K562 (cell line): ENCODE measurements at regions not wholly inside any gene's neighbourhood (a gene's known extent, or its start where the extent isn't known, plus 50 kb on each side); places are given as distances from the start of the nearest gene placed in this dataset.
A peak's percentile ranks its signal among the peaks of the same experiment; 100 is the strongest.

Experiments
- CBX3 ChIP-seq, 2 experiments: IDR thresholded peaks; 1 replicate in 1 of 2; 2 replicates in 1 of 2; pipeline ENCODE4 v1.6.1; 2012; ENCODE audit warnings: inconsistent platforms in 2 of 2, low read length in 2 of 2, borderline replicate concordance in 1 of 2, control low read depth in 1 of 2
- CREBBP ChIP-seq: IDR thresholded peaks from one replicate; pipeline ENCODE4 v1.6.1; 2012; ENCODE audit warnings: low read depth, mild to moderate bottlenecking, control low read depth, inconsistent platforms, low read length
- HINFP ChIP-seq: fragments of 450-650 bp; conservative IDR thresholded peaks from 2 replicates; pipeline ENCODE4 v1.6.1; 2016; ENCODE audit warnings: missing genetic modification characterization, low read depth, mild to moderate bottlenecking, control low read depth, missing compliant biosample characterization
- L3MBTL2 ChIP-seq: fragments of 450-650 bp; IDR thresholded peaks from 2 replicates; pipeline ENCODE4 v1.6.1; 2016; ENCODE audit warnings: mild to moderate bottlenecking, moderate library complexity
- NCOA1 ChIP-seq: fragments of 450-650 bp; IDR thresholded peaks from 2 replicates; pipeline ENCODE4 v1.6.1; 2016; ENCODE audit warnings: low read depth
- RBM25 ChIP-seq: fragments of 200-400 bp; formaldehyde crosslinking; IDR thresholded peaks from 2 replicates; pipeline ENCODE4 v1.6.1; 2018; ENCODE audit warnings: low read length, low read depth, moderate library complexity; ENCODE audit not compliant: severe bottlenecking
- SUPT5H ChIP-seq: fragments of 450-650 bp; IDR thresholded peaks from 2 replicates; pipeline ENCODE4 v1.6.1; 2016
- TFE3 ChIP-seq: fragments of 450-650 bp; formaldehyde crosslinking; IDR thresholded peaks from 2 replicates; pipeline ENCODE4 v1.4.0; 2020; ENCODE audit warnings: mild to moderate bottlenecking, mixed read lengths
- ZNF146 ChIP-seq: IDR thresholded peaks from one replicate; pipeline ENCODE4 v1.6.1; 2018; ENCODE audit warnings: missing compliant biosample characterization; ENCODE audit not compliant: unreplicated experiment
- TF ChIP-seq, protein P1 (sequence below): conservative IDR thresholded peaks from 2 replicates; pipeline ENCODE4 v1.6.1; 2011; ENCODE audit warnings: low read depth, mild to moderate bottlenecking, low read length; ENCODE audit not compliant: control insufficient read depth

GRCh38 chr9:124116683-124117363, 105.3 kb downstream of the LHX2 start (continued):
- TF ChIP-seq ZNF146 (CRISPR knock-in tag) = peak; percentile 92
- TF ChIP-seq TFE3 (CRISPR knock-in tag) = peak; percentile 81
- peak; percentile 73 for TF ChIP-seq RBM25
- TF ChIP-seq CREBBP = no peak
- TF ChIP-seq, protein P1, sequence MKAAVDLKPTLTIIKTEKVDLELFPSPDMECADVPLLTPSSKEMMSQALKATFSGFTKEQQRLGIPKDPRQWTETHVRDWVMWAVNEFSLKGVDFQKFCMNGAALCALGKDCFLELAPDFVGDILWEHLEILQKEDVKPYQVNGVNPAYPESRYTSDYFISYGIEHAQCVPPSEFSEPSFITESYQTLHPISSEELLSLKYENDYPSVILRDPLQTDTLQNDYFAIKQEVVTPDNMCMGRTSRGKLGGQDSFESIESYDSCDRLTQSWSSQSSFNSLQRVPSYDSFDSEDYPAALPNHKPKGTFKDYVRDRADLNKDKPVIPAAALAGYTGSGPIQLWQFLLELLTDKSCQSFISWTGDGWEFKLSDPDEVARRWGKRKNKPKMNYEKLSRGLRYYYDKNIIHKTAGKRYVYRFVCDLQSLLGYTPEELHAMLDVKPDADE = no peak
- TF ChIP-seq L3MBTL2 = no peak
- no peak for TF ChIP-seq SUPT5H
- no peak for TF ChIP-seq HINFP (tag)
- peak in 1 of 2 experiments; percentile 36; a peak in 1 of 3 replicates for TF ChIP-seq CBX3 (IDR thresholded peaks at IDR 0.05; ENCODE audit: borderline replicate concordance in 1 of 2, low read length in 2 of 2)
- TF ChIP-seq NCOA1 = no peak
